GM18505 (cell line): ENCODE measurements at regions not wholly inside any gene's neighbourhood (a gene's known extent, or its start where the extent isn't known, plus 50 kb on each side); places are given as distances from the start of the nearest gene placed in this dataset.
"Not testable (repeated sequence)": the region's sequence is repeated elsewhere in the genome, so short reads cannot be mapped to it uniquely, and the experiment has no call there.

Experiments used
- ATAC-seq: cut with Tn5 transposase; IDR thresholded peaks from one replicate; pipeline ENCODE4 v1.9.1; 2021; ENCODE audit not compliant: unreplicated experiment
- POLR2A ChIP-seq: IDR thresholded peaks from 4 replicates; pipeline ENCODE4 v1.6.1; 2011; ENCODE audit warnings: borderline replicate concordance; ENCODE audit not compliant: insufficient read depth, insufficient read length; ENCODE audit errors: extremely low read depth

DNA sequence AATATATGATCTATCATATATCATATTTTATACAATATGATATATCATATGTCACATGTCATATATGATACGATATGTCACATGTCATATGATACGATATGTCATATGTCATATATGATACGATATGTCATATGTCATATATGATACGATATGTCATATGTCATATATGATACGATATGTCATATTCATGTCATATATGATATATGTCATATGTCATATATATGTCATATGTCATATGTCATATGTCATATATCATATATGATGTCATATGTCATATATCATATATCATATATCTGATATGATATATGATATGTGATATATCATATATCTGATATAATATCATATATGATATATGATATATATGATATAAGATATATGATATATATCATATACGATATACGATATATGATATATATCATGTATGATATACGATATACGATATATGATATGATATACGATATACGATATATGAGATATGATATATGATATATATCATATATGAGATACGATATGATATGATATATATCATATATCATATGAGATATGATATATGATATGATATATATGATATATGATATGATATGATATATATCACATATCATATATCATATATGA, 122.3 kb upstream of the USP9X start:
- no peak for TF ChIP-seq POLR2A
- ATAC-seq: no peak

DNA sequence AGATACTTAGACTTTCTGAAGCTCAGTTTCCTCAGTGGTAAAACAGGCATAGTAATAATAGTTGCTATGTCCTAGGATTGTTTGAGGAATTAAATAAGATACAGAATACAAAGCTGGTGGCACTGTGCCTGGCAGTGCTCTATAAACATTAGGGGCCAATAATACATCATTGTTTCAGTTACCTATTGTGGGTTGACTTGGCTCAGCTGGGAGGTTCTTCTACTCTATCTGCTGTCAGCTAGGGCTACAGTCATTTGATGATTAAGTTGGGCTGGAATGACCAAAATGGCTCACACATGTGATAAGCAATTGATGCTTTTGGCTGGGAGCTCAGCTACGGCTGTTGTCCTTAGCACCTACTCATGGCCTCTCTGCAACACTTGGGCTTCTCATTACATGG, 121.2 kb upstream of the USP9X start:
- ATAC-seq: no peak
- TF ChIP-seq POLR2A: no peak

DNA sequence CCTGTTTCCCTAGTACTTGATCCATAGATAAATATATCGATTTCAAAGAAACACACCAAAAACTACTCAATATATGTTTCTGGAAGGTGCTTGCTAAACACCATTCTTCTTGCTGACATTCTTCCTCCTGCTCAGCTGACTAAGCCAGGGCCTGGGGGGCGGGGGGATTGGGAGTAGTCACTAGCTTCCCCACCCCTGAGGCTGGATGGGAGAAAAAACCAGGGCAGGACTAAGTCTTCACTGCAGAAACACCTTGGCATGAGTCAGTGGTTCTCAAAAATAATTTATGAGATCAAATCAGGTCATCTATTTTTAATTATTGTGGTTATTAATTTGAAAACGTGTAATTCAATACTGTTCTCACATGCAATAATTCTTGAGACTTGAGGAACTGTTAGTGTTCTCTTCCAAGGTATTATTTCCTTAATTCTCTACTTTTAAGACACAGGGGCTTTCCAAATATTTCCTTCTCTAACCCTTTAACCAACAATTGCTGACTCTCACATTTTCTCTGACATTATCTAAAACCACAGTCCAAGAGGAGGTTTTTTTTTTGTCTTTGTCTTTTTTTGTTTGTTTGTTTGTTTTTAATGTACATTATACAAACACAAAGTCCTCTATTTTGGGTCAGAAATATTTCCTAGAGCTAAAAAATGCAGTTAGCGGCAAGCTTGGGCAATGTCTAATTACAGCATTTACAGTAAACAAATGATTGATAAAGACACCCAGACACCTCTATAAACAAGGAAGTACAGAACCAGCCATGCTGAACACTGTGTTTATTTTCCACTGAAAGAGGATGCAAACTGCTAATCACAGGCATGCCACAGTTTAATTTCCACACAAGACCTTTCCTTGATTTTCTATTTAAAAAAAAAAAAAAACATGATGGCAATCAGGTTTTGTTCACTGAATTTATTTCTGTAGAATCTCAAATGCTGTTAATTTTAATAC, 120.3 kb upstream of the USP9X start:
- no peak for TF ChIP-seq POLR2A
- no peak for ATAC-seq

DNA sequence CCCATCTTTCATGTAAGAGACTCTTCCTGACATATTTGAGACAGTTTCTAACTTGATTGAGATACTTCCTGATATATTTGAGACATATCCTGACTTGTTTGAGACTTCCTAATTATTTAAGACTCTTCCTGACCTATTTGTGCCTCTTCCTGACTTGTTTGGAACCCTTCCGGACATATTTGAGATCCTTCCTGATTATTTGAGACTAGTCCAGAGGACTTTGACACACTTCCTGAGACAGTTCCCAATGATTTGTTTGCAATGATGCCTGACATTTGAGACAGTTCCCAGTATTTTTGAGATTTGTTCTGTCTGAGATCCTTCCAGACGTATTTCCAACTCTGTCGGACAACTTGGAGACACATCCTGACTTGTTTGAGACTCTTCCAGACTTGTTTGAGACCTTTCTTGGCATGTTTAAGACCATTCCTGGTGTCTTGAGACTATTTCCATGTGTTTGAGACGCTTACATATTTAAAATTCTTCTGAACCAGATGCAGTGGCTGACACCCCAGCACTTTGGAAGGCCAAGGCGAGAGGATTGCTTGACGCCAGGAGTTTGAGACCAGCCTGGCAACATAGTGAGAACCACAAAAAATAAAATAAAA, 118.9 kb upstream of the USP9X start:
- ATAC-seq: no peak
- TF ChIP-seq POLR2A: no peak

DNA sequence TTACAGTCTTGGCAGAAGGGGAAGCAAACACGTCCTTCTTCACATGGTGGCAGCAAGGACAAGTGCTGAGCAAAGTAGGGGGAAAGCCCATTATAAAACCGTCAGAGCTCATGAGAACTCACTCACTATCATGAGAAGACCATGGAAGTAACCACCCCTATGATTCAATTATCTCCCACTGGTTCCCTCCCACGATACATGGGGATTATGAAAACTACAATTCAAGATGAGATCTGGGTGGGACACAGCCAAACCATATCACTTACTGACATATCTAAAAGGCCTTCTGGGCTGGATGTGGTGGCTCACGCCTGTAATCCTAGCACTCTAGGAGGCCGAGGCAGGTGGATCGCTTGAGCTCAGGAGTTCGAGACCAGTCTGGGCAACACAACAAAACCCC, 117.1 kb upstream of the USP9X start:
- no peak for TF ChIP-seq POLR2A
- ATAC-seq: no peak

DNA sequence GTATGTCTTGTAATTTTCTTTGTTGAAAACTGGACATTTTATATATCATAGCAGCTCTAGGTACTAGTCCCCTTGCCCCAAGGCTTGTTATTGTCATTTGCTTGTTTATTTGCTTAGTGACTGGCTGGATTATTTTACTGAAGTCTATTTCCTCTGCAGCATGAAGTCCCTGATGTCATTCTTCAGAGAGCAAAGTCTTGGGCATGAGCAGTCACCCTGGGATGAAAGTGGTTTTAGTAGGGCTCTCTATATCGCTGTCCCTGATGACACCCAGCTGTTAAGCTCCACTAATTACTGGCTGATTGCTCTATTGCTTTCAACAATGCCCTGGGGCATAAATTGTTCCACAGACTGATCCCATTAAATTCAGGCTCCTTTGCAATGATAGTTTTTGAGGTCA, 113.5 kb upstream of the USP9X start:
- ATAC-seq: no peak

DNA sequence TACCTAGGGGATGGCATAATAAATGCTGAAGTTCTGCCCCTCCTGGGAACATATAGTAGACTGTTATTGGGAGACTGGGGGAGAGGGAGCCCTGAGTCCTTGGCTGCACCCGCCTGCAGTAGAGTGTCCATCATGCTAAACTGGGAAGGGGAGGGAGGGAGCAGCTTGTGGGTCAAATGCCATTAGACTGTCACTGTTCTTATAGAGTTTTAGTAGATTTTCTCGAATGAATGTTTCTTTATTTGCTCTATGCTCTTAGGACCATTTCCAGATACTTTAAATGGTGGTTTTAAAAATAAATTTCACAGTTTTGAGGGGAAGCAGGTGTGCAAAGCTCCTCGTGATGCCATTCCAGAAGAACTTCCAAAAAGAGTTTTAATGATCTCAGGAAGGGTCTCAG, 111.6 kb upstream of the USP9X start:
- ATAC-seq: no peak
- TF ChIP-seq POLR2A: no peak

More for the DNA sequence above, 113.5 kb upstream of the USP9X start:
- TF ChIP-seq POLR2A: no peak

DNA sequence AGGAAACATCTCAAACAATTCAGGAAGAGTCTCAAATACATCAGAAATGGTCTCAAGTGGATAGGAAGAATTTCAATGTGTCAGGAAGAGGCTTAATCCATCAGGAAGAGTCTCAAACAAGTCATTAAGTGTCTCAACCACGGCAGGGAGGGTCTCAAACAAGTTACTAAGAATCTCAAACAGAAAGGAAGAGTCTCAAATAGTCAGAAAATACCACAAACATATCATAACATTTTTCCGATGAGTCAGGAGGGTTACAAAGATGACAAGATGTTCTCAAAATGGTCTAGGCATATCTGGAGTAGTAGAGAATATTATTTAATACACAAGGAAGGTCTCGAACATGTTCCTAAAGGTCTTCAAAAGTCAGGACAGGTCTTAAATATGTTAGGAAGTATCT, 109.3 kb upstream of the USP9X start:
- ATAC-seq: no peak
- no peak for TF ChIP-seq POLR2A

DNA sequence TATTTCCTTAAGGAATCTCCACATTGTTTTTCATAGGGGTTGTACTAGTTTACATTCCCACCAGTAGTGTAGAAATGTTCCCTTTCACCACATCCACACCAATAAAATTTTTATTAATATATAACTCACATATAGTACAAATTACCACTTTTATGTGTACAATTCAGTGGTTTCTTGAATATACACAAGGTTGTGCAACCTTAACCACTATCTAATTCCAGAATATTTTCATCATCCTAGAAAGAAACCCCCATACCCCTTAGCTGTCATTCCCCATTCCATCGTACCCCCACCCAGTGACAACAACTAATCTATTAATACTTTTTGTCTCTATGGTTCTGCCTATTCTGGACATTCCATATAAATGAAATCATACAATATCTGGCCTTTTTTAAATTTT, 108.3 kb upstream of the USP9X start:
- ATAC-seq: no peak
- no peak for TF ChIP-seq POLR2A

DNA sequence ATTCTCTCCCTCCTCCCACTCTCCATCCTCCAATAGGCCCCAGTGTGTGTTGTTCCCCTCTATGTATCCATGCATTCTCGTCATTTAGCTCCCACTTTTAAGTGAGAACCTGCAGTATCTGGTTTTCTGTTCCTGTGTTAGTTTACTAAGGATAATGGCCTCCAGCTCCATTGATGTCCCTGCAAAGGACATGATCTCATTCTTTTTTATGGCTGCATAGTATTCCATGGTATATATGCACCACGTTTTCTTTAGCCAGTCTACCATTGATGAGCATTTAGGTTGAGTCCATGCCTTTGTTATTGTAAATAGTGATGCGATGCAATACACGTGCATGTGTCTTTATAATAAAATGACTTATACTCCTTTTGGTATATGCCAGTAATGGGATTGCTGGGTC, 100.3 kb upstream of the USP9X start:
- no peak for TF ChIP-seq POLR2A
- no peak for ATAC-seq

DNA sequence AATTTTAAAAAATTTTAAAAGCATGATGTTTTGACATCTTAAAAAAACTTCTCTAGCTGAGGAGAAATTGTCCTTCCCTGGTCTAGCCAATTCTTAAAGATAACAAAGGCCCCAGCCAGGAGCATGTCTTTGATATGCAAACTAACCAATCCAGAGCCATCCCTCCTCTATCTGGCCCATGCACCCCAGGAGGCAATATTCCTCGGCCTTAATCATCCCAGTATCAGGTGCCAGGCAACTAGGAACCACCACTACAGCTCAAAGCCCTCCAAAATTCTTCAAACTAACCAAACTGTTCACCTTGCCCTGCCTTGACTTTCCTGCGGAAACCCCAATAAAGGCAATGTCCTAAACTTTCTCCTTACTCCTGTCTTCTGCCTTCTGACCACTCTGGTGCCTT, 97.8 kb upstream of the USP9X start:
- ATAC-seq: no peak

DNA sequence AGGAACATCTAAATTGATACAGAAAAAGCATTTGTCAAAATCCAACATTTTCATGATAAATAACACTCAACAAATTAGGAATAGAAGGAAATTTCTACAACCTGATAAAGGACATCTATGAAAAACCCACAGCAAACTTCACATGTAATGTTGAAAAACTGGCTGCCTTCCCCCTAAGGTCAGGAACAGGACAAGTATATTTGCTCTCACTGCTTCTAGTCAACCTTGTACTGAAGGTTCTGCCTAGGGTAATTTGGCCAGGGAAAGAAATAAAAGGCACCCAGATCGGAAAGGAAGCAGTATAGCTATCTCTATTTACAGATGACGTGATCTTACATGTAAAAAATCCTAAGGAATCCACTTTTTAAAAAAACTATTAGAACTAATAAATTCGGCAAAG, 97.1 kb upstream of the USP9X start:
- no peak for TF ChIP-seq POLR2A
- no peak for ATAC-seq

More for the DNA sequence above, 97.8 kb upstream of the USP9X start:
- TF ChIP-seq POLR2A: no peak

DNA sequence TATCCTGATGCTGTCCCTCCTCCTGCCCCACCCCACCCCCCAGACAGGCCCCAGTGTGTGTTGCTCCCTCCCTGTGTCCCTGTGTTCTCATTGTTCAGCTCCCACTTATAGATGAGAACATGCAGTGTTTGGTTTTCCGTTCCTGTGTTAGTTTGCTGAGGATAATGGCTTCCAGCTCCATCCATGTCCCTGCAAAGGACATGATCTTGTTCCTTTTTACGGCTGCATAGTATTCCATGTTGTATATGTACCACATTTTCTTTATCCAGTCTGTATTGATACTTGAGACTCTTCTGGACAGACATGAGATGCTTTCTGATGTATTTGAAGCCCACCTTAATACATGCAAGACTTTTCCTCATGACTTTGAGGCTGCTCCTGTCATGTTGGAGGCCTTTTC, 91.8 kb upstream of the USP9X start:
- ATAC-seq: not testable (repeated sequence)
